NB4 (cell line): ENCODE measurements at regions not wholly inside any gene's neighbourhood (a gene's known extent, or its start where the extent isn't known, plus 50 kb on each side); places are given as distances from the start of the nearest gene placed in this dataset.

Source experiments
- POLR2A ChIP-seq: IDR thresholded peaks from 2 replicates; pipeline ENCODE4 v1.6.1; 2011; ENCODE audit warnings: mild to moderate bottlenecking; ENCODE audit not compliant: insufficient read length; ENCODE audit errors: extremely low read depth
- TF ChIP-seq, protein P1 (sequence below): IDR thresholded peaks from one replicate; pipeline ENCODE4 v1.5.1; 2012; ENCODE audit warnings: low read depth, low read length
- TF ChIP-seq, protein P2 (sequence below): IDR thresholded peaks from 2 replicates; pipeline ENCODE4 v1.6.1; 2011; ENCODE audit warnings: low read depth, low read length

DNA sequence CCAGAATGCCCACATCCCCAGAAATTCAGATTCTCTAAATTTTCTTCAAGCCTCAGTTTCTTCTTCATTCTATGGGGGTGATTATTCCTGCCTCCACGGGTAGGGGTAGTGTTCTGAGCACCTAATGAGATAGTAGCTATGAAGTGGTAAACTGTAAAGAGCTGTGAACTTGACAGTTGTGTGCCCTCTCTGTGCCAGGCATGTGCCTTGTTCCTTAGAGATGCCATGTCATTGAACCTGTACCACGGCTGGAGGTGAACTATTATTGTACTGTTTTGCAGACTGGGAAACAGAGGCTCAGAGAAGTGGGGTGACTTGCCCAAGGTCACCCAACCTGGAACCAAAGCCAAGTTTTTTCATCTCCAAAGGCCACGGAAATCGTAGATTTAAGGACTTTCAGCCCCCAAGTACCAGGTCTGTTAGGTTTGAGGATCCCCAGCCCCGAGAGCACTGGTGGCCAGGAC lies 67.7 kb upstream of the SIRPA start:
- TF ChIP-seq, protein P1, sequence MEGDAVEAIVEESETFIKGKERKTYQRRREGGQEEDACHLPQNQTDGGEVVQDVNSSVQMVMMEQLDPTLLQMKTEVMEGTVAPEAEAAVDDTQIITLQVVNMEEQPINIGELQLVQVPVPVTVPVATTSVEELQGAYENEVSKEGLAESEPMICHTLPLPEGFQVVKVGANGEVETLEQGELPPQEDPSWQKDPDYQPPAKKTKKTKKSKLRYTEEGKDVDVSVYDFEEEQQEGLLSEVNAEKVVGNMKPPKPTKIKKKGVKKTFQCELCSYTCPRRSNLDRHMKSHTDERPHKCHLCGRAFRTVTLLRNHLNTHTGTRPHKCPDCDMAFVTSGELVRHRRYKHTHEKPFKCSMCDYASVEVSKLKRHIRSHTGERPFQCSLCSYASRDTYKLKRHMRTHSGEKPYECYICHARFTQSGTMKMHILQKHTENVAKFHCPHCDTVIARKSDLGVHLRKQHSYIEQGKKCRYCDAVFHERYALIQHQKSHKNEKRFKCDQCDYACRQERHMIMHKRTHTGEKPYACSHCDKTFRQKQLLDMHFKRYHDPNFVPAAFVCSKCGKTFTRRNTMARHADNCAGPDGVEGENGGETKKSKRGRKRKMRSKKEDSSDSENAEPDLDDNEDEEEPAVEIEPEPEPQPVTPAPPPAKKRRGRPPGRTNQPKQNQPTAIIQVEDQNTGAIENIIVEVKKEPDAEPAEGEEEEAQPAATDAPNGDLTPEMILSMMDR = no peak
- TF ChIP-seq, protein P2, sequence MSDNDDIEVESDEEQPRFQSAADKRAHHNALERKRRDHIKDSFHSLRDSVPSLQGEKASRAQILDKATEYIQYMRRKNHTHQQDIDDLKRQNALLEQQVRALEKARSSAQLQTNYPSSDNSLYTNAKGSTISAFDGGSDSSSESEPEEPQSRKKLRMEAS = no peak
- no peak for TF ChIP-seq POLR2A
